Liver (tissue), 7 donors: ENCODE measurements at regions not wholly inside any gene's neighbourhood (a gene's known extent, or its start where the extent isn't known, plus 50 kb on each side); places are given as distances from the start of the nearest gene placed in this dataset.

Experiments
- DNase-seq: peaks from one replicate; pipeline ENCODE4 v3.0.0-alpha.2; 2017; ENCODE audit warnings: low spot score
- H3K27ac ChIP-seq, 2 donors: one replicate each; pipeline ENCODE4 v1.7.0; 2013; ENCODE audit warnings: inconsistent platforms in 2 of 2, low read length in 2 of 2, control low read depth in 1 of 2, low read depth in 1 of 2, mild to moderate bottlenecking in 1 of 2
- H3K27me3 ChIP-seq, 4 donors: one replicate each; pipeline versions ENCODE4 v1.6.1 to v1.7.0; 2013; ENCODE audit warnings: low read length in 3 of 4, inconsistent platforms in 1 of 4, mild to moderate bottlenecking in 1 of 4, moderate library complexity in 1 of 4; ENCODE audit not compliant: control insufficient read depth in 4 of 4, insufficient read depth in 4 of 4
- H3K36me3 ChIP-seq, 4 donors: one replicate each; pipeline versions ENCODE4 v1.6.1 to v1.7.0; 2013; ENCODE audit warnings: low read length in 3 of 4, mild to moderate bottlenecking in 3 of 4, low read depth in 1 of 4, moderate library complexity in 1 of 4; ENCODE audit not compliant: control insufficient read depth in 4 of 4, insufficient read depth in 3 of 4
- H3K4me1 ChIP-seq, 4 donors: one replicate each; pipeline versions ENCODE4 v1.6.1 to v1.7.0; 2013; ENCODE audit warnings: low read length in 3 of 4, mild to moderate bottlenecking in 3 of 4, moderate library complexity in 1 of 4; ENCODE audit not compliant: control insufficient read depth in 4 of 4, insufficient read depth in 4 of 4
- H3K4me3 ChIP-seq, 3 donors: one replicate each; pipeline versions ENCODE4 v1.6.1 to v1.7.0; 2013; ENCODE audit warnings: low read length in 3 of 3, control low read depth in 1 of 3, low read depth in 1 of 3, mild to moderate bottlenecking in 1 of 3
- H3K9ac ChIP-seq, 2 donors: one replicate each; pipeline ENCODE4 v1.7.0; 2013; ENCODE audit warnings: low read length in 2 of 2, mild to moderate bottlenecking in 2 of 2, moderate library complexity in 2 of 2, control low read depth in 1 of 2, low read depth in 1 of 2
- H3K9me3 ChIP-seq, 4 donors: one replicate each; pipeline versions ENCODE4 v1.6.1 to v1.7.0; 2013; ENCODE audit warnings: low read length in 3 of 4; ENCODE audit not compliant: control insufficient read depth in 4 of 4
- EGR1 ChIP-seq, 2 donors: IDR thresholded peaks; 2 replicates each; pipeline ENCODE4 v1.6.1; 2016 to 2018; ENCODE audit warnings: antibody characterized with exemption in 2 of 2, low read depth in 2 of 2
- FOXA1 ChIP-seq: IDR thresholded peaks from 2 replicates; pipeline ENCODE4 v1.6.1; 2016; ENCODE audit warnings: antibody characterized with exemption
- HNF4A ChIP-seq, 2 donors: conservative IDR thresholded peaks; 2 replicates each; pipeline ENCODE4 v1.6.1; 2016; ENCODE audit warnings: antibody characterized with exemption in 2 of 2, mild to moderate bottlenecking in 2 of 2
- HNF4G ChIP-seq: IDR thresholded peaks from 2 replicates; pipeline ENCODE4 v1.6.1; 2016; ENCODE audit warnings: antibody characterized with exemption
- JUND ChIP-seq, 2 donors: IDR thresholded peaks; 2 replicates each; pipeline ENCODE4 v1.6.1; 2016; ENCODE audit warnings: antibody characterized with exemption in 2 of 2
- NR2F2 ChIP-seq: IDR thresholded peaks from 2 replicates; pipeline ENCODE4 v1.6.1; 2016; ENCODE audit warnings: antibody characterized with exemption
- RAD21 ChIP-seq, 2 donors: IDR thresholded peaks; 2 replicates each; pipeline ENCODE4 v1.6.1; 2016; ENCODE audit warnings: antibody characterized with exemption in 2 of 2, mild to moderate bottlenecking in 2 of 2
- RXRA ChIP-seq, 2 donors: IDR thresholded peaks; 2 replicates each; pipeline ENCODE4 v1.6.1; 2017 to 2018; ENCODE audit warnings: antibody characterized with exemption in 2 of 2, mild to moderate bottlenecking in 1 of 2
- SP1 ChIP-seq: IDR thresholded peaks from 2 replicates; pipeline ENCODE4 v1.6.1; 2018; ENCODE audit warnings: antibody characterized with exemption, mild to moderate bottlenecking
- TAF1 ChIP-seq: conservative IDR thresholded peaks from 2 replicates; pipeline ENCODE4 v1.6.1; 2016; ENCODE audit warnings: antibody characterized with exemption, mild to moderate bottlenecking
- YY1 ChIP-seq: IDR thresholded peaks from 2 replicates; pipeline ENCODE4 v1.6.1; 2016; ENCODE audit warnings: antibody characterized with exemption, mild to moderate bottlenecking
- WGBS: extraction: QIAGEN DNeasy Blood & Tissue Kit; methylation state at CpG from one replicate; pipeline ENCODE4 v1.1.7; 2013; 5-methylcytosine and 5-hydroxymethylcytosine counted together
- TF ChIP-seq, protein P1 (sequence below): IDR thresholded peaks from 2 replicates; pipeline ENCODE4 v1.6.1; 2016; ENCODE audit warnings: antibody characterized with exemption
- TF ChIP-seq, protein P2 (sequence below): IDR thresholded peaks from 2 replicates; pipeline ENCODE4 v1.6.1; 2016; ENCODE audit warnings: antibody characterized with exemption
- TF ChIP-seq, protein P3 (sequence below): IDR thresholded peaks from 2 replicates; pipeline ENCODE4 v1.6.1; 2016; ENCODE audit warnings: antibody characterized with exemption
- TF ChIP-seq, protein P4 (sequence below): IDR thresholded peaks from 2 replicates; pipeline ENCODE4 v1.6.1; 2016; ENCODE audit warnings: antibody characterized with exemption, mild to moderate bottlenecking
- donor health status: healthy.
- donor health status: healthy.
- donor health status: healthy.
- donor health status: healthy.

DNA sequence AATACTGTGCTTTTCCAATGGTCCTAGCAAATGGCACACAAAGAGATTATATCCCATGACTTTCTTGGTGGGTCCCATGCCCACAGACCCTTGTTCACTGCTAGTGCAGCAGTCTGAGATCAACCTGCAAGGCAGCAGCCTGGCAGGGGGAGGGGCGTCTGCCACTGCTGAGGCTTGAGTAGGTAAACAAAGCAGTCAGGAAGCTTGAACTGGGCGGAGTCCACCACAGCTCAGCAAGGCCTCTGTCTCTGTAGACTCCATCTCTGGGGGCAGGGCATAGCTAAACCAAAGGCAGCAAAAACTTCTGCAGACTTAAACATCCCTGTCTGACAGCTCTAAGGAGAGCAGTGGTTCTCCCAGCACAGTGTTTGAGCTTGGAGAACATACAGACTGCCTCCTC, 82.9 kb downstream of the ZNF737 start:
- DNase-seq, result no peak
- no peaks in the 10 kb centered on the region for H3K36me3 ChIP-seq
- no peak overlapping the region for H3K4me3 ChIP-seq
- H3K27ac ChIP-seq, result no peak overlapping the region
- peaks cover 0 to 11% (median 6%) of the 10 kb centered on the region in 4 donors for H3K9me3 ChIP-seq
- H3K4me1 ChIP-seq, result no peaks in the 10 kb centered on the region
- no peak overlapping the region for H3K9ac ChIP-seq
- H3K27me3 ChIP-seq, result no peaks in the 10 kb centered on the region
- WGBS, result 34% methylated on average over 2 of the region's 2 CpGs
- no peak for TF ChIP-seq RAD21 (IDR thresholded peaks at IDR 0.05)
- TF ChIP-seq HNF4G, result no peak
- TF ChIP-seq, protein P1, sequence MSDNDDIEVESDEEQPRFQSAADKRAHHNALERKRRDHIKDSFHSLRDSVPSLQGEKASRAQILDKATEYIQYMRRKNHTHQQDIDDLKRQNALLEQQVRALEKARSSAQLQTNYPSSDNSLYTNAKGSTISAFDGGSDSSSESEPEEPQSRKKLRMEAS, result no peak
- TF ChIP-seq, protein P2, sequence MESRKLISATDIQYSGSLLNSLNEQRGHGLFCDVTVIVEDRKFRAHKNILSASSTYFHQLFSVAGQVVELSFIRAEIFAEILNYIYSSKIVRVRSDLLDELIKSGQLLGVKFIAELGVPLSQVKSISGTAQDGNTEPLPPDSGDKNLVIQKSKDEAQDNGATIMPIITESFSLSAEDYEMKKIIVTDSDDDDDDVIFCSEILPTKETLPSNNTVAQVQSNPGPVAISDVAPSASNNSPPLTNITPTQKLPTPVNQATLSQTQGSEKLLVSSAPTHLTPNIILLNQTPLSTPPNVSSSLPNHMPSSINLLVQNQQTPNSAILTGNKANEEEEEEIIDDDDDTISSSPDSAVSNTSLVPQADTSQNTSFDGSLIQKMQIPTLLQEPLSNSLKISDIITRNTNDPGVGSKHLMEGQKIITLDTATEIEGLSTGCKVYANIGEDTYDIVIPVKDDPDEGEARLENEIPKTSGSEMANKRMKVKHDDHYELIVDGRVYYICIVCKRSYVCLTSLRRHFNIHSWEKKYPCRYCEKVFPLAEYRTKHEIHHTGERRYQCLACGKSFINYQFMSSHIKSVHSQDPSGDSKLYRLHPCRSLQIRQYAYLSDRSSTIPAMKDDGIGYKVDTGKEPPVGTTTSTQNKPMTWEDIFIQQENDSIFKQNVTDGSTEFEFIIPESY, result no peak
- no peak for TF ChIP-seq FOXA1
- TF ChIP-seq EGR1 (IDR thresholded peaks at IDR 0.05; ENCODE audit: low read depth in 2 of 2), result no peak
- TF ChIP-seq NR2F2, result no peak
- TF ChIP-seq TAF1, result no peak
- no peak for TF ChIP-seq HNF4A (conservative IDR thresholded peaks at IDR 0.05)
- no peak for TF ChIP-seq RXRA (IDR thresholded peaks at IDR 0.05)
- TF ChIP-seq, protein P3, sequence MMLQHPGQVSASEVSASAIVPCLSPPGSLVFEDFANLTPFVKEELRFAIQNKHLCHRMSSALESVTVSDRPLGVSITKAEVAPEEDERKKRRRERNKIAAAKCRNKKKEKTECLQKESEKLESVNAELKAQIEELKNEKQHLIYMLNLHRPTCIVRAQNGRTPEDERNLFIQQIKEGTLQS, result no peak

DNA sequence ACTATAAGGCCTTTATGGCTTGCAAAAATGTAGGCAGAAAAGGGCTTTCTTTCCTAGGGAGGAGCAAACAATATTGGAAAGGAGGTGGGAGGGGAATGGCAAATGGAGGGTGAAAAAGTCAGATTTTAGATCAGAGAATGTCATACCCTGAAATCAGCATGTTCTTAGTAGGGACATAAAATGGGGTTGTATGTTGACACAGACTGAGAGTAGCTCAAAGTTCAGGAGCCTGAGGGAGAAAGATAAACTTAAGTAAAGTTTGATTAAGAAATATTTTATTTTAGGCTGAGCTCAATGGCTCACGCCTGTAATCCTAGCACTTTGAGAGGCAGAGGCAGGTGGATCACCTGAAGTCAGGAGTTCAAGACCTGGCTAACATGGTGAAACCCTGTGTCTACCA, 83.8 kb downstream of the ZNF737 start:
- 69% methylated on average over 1 of the region's 1 CpG for WGBS
- no peak overlapping the region for H3K27ac ChIP-seq
- no peaks in the 10 kb centered on the region for H3K4me1 ChIP-seq
- H3K27me3 ChIP-seq, result no peaks in the 10 kb centered on the region
- H3K36me3 ChIP-seq, result no peaks in the 10 kb centered on the region
- H3K4me3 ChIP-seq, result no peak overlapping the region
- DNase-seq, result no peak
- no peak overlapping the region for H3K9ac ChIP-seq
- no peak for TF ChIP-seq YY1
- TF ChIP-seq EGR1 (IDR thresholded peaks at IDR 0.05; ENCODE audit: low read depth in 2 of 2), result no peak
- no peak for TF ChIP-seq SP1
- no peak for TF ChIP-seq JUND (IDR thresholded peaks at IDR 0.05)
- TF ChIP-seq RXRA (IDR thresholded peaks at IDR 0.05), result no peak
- H3K9me3 ChIP-seq, result peaks cover 0 to 14% (median 6%) of the 10 kb centered on the region in 4 donors

DNA sequence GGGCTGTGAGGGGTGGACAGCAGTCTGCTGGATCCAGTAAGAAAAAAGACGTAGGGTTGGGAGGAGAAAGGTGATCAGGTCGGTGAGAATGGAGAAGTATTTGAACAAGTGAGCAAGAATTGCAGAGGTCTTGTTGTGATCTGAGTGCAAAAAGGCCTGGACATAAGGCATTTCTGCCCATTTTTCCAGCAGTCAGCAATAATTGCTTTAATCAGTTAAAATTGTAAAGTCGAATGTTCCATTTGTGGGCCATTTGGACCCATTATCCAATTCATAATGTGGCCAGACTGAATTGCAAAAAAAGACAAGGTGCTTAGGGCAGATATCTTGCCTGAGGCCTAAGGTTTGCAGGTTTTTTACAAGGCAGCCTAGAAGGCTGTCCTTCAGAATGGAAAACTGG, 86.1 kb downstream of the ZNF737 start:
- H3K9me3 ChIP-seq, result peaks cover 0 to 21% (median 8%) of the 10 kb centered on the region in 4 donors
- no peaks in the 10 kb centered on the region for H3K4me1 ChIP-seq
- no peaks in the 10 kb centered on the region for H3K27me3 ChIP-seq
- H3K9ac ChIP-seq, result no peak overlapping the region
- TF ChIP-seq, protein P4, sequence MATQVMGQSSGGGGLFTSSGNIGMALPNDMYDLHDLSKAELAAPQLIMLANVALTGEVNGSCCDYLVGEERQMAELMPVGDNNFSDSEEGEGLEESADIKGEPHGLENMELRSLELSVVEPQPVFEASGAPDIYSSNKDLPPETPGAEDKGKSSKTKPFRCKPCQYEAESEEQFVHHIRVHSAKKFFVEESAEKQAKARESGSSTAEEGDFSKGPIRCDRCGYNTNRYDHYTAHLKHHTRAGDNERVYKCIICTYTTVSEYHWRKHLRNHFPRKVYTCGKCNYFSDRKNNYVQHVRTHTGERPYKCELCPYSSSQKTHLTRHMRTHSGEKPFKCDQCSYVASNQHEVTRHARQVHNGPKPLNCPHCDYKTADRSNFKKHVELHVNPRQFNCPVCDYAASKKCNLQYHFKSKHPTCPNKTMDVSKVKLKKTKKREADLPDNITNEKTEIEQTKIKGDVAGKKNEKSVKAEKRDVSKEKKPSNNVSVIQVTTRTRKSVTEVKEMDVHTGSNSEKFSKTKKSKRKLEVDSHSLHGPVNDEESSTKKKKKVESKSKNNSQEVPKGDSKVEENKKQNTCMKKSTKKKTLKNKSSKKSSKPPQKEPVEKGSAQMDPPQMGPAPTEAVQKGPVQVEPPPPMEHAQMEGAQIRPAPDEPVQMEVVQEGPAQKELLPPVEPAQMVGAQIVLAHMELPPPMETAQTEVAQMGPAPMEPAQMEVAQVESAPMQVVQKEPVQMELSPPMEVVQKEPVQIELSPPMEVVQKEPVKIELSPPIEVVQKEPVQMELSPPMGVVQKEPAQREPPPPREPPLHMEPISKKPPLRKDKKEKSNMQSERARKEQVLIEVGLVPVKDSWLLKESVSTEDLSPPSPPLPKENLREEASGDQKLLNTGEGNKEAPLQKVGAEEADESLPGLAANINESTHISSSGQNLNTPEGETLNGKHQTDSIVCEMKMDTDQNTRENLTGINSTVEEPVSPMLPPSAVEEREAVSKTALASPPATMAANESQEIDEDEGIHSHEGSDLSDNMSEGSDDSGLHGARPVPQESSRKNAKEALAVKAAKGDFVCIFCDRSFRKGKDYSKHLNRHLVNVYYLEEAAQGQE, result no peak
- no peak for DNase-seq
- no peak overlapping the region for H3K4me3 ChIP-seq
- H3K27ac ChIP-seq, result no peak overlapping the region
- 72% methylated on average over 3 of the region's 3 CpGs for WGBS
- no peaks in the 10 kb centered on the region for H3K36me3 ChIP-seq
